DOHH2 (cell line): ENCODE measurements at regions not wholly inside any gene's neighbourhood (a gene's known extent, or its start where the extent isn't known, plus 50 kb on each side); places are given as distances from the start of the nearest gene placed in this dataset.

Source experiments
- H3F3A ChIP-seq: fragments of 200-600 bp; sonication (generic), shearing (Covaris generic); 2 replicates; pipeline ENCODE4 v1.6.0; 2016; ENCODE audit warnings: antibody characterized with exemption, mild to moderate bottlenecking; ENCODE audit not compliant: control insufficient read depth, insufficient read depth
- H3K27ac ChIP-seq: fragments of 200-600 bp; sonication (generic); 2 replicates; pipeline ENCODE4 v1.5.1; 2014; ENCODE audit warnings: low read depth, mild to moderate bottlenecking, low read length, moderate library complexity
- H3K27me3 ChIP-seq: fragments of 200-600 bp; sonication (generic); 2 replicates; pipeline ENCODE4 v1.6.1; 2014; ENCODE audit warnings: mild to moderate bottlenecking, low read length, mixed read lengths; ENCODE audit not compliant: control insufficient read depth
- H3K36me3 ChIP-seq: fragments of 200-600 bp; sonication (generic); 2 replicates; pipeline ENCODE4 v1.6.1; 2014; ENCODE audit warnings: mild to moderate bottlenecking, low read length, moderate library complexity, mixed read lengths; ENCODE audit not compliant: control insufficient read depth
- H3K4me1 ChIP-seq: fragments of 200-600 bp; sonication (generic); 2 replicates; pipeline ENCODE4 v1.6.1; 2014; ENCODE audit warnings: mild to moderate bottlenecking, low read length, mixed read lengths; ENCODE audit not compliant: control insufficient read depth
- H3K4me2 ChIP-seq: fragments of 200-600 bp; sonication (generic); 2 replicates; pipeline ENCODE4 v1.6.0; 2014; ENCODE audit warnings: mild to moderate bottlenecking, low read length, moderate library complexity
- H3K4me3 ChIP-seq: fragments of 200-600 bp; sonication (generic); 2 replicates; pipeline ENCODE4 v1.5.1; 2014; ENCODE audit warnings: mild to moderate bottlenecking, low read length, mixed read lengths
- H3K79me2 ChIP-seq: fragments of 200-600 bp; sonication (generic); 2 replicates; pipeline ENCODE4 v1.6.1; 2014; ENCODE audit warnings: mild to moderate bottlenecking, low read length, mixed read lengths; ENCODE audit not compliant: control insufficient read depth
- H3K9me2 ChIP-seq: fragments of 200-600 bp; sonication (generic); replicated peaks from 2 replicates; pipeline ENCODE4 v1.6.1; 2014; ENCODE audit warnings: mild to moderate bottlenecking, low read length, mixed read lengths; ENCODE audit not compliant: control insufficient read depth
- H3K9me3 ChIP-seq: fragments of 200-600 bp; sonication (generic); 2 replicates; pipeline ENCODE4 v1.6.1; 2014; ENCODE audit warnings: antibody characterized with exemption, low read length, mixed read lengths; ENCODE audit not compliant: control insufficient read depth, insufficient read depth
- H4K20me1 ChIP-seq: fragments of 200-600 bp; sonication (generic); 2 replicates; pipeline ENCODE4 v1.6.0; 2014; ENCODE audit warnings: low read depth, mild to moderate bottlenecking, antibody characterized with exemption, low read length, moderate library complexity; ENCODE audit not compliant: control insufficient read depth, insufficient read depth
- EZH2phosphoT487 ChIP-seq: fragments of 200-600 bp; sonication (generic); IDR thresholded peaks from 2 replicates; pipeline ENCODE4 v1.6.1; 2017; ENCODE audit warnings: borderline replicate concordance, mild to moderate bottlenecking, antibody characterized with exemption, low read length, moderate library complexity, mixed read lengths
- TF ChIP-seq, protein P1 (sequence below): fragments of 200-600 bp; sonication (generic); IDR thresholded peaks from one replicate; pipeline ENCODE4 v1.5.1; 2014; ENCODE audit warnings: antibody characterized with exemption, mild to moderate bottlenecking, low read depth, low read length; ENCODE audit not compliant: poor library complexity, severe bottlenecking

DNA sequence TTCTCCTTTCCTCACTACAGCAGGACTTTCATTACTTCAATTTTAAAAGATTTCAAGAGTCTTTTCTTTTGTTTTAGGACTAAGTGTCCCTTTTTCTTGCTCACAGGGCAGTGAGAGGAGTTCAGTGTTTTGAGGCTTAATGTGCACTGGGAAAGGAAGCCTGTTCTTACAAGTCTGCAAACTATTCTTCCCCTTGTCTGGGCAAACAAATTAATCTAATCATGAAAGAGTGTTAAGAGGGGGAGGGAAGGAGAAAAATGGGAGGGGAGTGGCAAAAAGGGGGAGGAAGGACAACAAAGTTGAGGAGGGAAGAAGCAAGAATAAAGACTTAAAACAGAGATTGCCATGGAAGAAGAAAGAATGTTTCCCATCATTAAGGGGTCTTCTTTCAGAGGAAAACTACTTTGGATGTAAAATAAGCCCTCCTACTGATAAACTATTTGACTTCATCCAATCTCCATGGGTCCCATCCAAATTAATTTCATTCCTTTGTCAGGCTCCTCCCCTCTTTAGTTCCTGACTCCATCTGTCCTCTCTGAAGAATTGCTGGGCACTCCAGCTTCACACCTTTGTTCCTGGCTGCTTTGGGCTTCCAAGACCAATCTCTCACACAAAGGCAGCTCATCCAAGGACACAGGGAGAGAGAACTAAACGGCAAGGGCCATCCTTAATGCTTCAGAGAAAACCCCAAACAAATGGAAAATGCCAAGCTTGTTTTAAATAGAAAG lies 244.5 kb downstream of the TPBG start:
- no peaks in the 10 kb centered on the region for H3K4me1 ChIP-seq
- no peak overlapping the region for H3K4me2 ChIP-seq
- H3K27ac ChIP-seq: no peak overlapping the region
- no peaks in the 10 kb centered on the region for H4K20me1 ChIP-seq
- no peaks in the 10 kb centered on the region for H3K36me3 ChIP-seq
- H3K4me3 ChIP-seq: no peak overlapping the region
- no peak for TF ChIP-seq EZH2phosphoT487
- no peaks in the 10 kb centered on the region for H3K9me2 ChIP-seq
- no peaks in the 10 kb centered on the region for H3K27me3 ChIP-seq
- H3K79me2 ChIP-seq: no peaks in the 10 kb centered on the region
- H3F3A ChIP-seq: no peaks in the 10 kb centered on the region
- no peaks in the 10 kb centered on the region for H3K9me3 ChIP-seq

GRCh38 chr6:82608781-82609180 lies 245.2 kb downstream of the TPBG start:
- no peaks in the 10 kb centered on the region for H3F3A ChIP-seq
- no peak overlapping the region for H3K4me3 ChIP-seq
- H3K4me2 ChIP-seq: no peak overlapping the region
- TF ChIP-seq, protein P1, sequence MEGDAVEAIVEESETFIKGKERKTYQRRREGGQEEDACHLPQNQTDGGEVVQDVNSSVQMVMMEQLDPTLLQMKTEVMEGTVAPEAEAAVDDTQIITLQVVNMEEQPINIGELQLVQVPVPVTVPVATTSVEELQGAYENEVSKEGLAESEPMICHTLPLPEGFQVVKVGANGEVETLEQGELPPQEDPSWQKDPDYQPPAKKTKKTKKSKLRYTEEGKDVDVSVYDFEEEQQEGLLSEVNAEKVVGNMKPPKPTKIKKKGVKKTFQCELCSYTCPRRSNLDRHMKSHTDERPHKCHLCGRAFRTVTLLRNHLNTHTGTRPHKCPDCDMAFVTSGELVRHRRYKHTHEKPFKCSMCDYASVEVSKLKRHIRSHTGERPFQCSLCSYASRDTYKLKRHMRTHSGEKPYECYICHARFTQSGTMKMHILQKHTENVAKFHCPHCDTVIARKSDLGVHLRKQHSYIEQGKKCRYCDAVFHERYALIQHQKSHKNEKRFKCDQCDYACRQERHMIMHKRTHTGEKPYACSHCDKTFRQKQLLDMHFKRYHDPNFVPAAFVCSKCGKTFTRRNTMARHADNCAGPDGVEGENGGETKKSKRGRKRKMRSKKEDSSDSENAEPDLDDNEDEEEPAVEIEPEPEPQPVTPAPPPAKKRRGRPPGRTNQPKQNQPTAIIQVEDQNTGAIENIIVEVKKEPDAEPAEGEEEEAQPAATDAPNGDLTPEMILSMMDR: no peak
- no peak for TF ChIP-seq EZH2phosphoT487
- H3K27me3 ChIP-seq: no peaks in the 10 kb centered on the region
- H3K4me1 ChIP-seq: no peaks in the 10 kb centered on the region
- H4K20me1 ChIP-seq: no peaks in the 10 kb centered on the region
- H3K27ac ChIP-seq: no peak overlapping the region
- H3K36me3 ChIP-seq: no peaks in the 10 kb centered on the region
- H3K79me2 ChIP-seq: no peaks in the 10 kb centered on the region
- no peaks in the 10 kb centered on the region for H3K9me2 ChIP-seq
- no peaks in the 10 kb centered on the region for H3K9me3 ChIP-seq

- H4K20me1 ChIP-seq: no peaks in the 10 kb centered on the region
- TF ChIP-seq, protein P1: no peak
- no peak for TF ChIP-seq EZH2phosphoT487
These were observed 248.1 kb downstream of the TPBG start for GRCh38 chr6:82611751-82612150.

DNA sequence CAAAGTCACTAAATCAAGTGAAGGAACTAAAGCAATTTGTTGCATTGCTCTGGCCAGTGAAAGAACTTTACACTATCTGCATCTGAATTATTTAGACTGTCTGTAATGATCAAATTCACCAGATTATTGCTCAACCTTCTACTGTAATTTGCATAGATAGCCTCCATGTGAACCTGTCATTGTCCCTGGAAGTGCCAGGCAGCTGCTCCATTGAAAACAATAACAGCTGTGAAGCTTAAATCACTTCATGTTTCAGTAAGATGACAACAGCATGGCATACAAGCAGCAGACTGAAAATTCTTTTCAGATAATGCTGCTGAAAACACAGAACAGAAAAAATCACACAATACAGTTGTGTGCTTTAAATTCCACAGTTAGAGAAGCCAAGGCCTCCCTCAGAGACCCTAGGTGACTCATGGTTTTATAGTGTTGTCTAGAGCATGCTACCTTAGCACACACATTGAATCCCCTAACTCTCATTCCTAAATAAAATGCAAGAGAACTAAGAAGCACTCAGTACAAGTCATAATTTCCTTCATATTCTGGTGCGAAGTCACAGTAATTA lies 248.9 kb downstream of the TPBG start:
- TF ChIP-seq, protein P1: no peak

More at GRCh38 chr6:82611751-82612150, 248.1 kb downstream of the TPBG start:
- Histone ChIP-seq H3F3A (no peaks in the 10 kb centered on the region), H3K36me3 (no peaks in the 10 kb centered on the region), H3K4me2 (no peak overlapping the region), H3K9me2 (no peaks in the 10 kb centered on the region), H3K27ac (no peak overlapping the region), H3K4me1 (no peaks in the 10 kb centered on the region), H3K27me3 (no peaks in the 10 kb centered on the region), H3K79me2 (no peaks in the 10 kb centered on the region), H3K4me3 (no peak overlapping the region), H3K9me3 (no peaks in the 10 kb centered on the region)

More for the DNA sequence above, 248.9 kb downstream of the TPBG start:
- no peaks in the 10 kb centered on the region for H3K36me3 ChIP-seq
- no peak overlapping the region for H3K4me2 ChIP-seq
- no peaks in the 10 kb centered on the region for H3K9me2 ChIP-seq
- no peaks in the 10 kb centered on the region for H3K4me1 ChIP-seq
- H3K4me3 ChIP-seq: no peak overlapping the region
- no peak overlapping the region for H3K27ac ChIP-seq
- no peaks in the 10 kb centered on the region for H4K20me1 ChIP-seq
- no peaks in the 10 kb centered on the region for H3K79me2 ChIP-seq
- H3K27me3 ChIP-seq: no peaks in the 10 kb centered on the region
- H3F3A ChIP-seq: no peaks in the 10 kb centered on the region
- no peaks in the 10 kb centered on the region for H3K9me3 ChIP-seq
